ENCODE measurements at regions not wholly inside any gene's neighbourhood (a gene's known extent, or its start where the extent isn't known, plus 50 kb on each side); places are given as distances from the start of the nearest gene placed in this dataset.
"Not testable (repeated sequence)": the region's sequence is repeated elsewhere in the genome, so short reads cannot be mapped to it uniquely, and the experiment has no call there.

DNA sequence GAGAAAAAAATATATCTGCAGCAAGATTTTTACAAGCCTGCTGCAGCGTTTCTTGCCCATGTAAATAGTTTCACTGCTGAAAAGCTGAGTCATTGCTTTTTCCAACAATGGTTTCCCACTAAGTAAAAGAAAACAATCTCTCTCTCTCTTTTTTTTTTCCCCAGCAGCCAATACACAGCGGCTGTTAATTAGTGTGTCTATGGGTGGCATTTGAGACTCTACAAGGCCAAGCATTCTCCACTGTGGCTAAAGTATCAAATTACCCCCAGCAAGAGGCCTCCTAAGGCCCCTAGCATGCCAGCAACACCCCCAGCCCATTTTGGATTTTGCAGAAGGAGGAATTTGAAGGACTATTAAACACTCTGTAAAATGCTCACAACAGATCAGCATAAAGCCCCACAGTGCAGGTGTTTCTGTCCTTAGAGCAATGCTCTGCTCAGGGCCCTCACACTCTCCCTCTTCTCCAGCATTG is 837.4 kb downstream of the TRIML1 start:
- Histone ChIP-seq H3K36me3 (no peaks in the 10 kb centered on the region), H3K27ac (no peak overlapping the region), H3K9me3 (no peaks in the 10 kb centered on the region), H3K4me3 (no peak overlapping the region), H3K27me3 (replicated peaks; ENCODE audit: insufficient read depth) (no peaks in the 10 kb centered on the region), H3K4me1 (ENCODE audit: control insufficient read depth in 1 of 2, low read depth in 2 of 2) (peaks cover 4 to 5% of the 10 kb centered on the region in 2 donors)
- ATAC-seq (ENCODE audit: insufficient number of reproducible peaks, low FRiP score, low read depth) (no peak), DNase-seq (ENCODE audit: low spot score) (no peak)
- TF ChIP-seq, protein P1, sequence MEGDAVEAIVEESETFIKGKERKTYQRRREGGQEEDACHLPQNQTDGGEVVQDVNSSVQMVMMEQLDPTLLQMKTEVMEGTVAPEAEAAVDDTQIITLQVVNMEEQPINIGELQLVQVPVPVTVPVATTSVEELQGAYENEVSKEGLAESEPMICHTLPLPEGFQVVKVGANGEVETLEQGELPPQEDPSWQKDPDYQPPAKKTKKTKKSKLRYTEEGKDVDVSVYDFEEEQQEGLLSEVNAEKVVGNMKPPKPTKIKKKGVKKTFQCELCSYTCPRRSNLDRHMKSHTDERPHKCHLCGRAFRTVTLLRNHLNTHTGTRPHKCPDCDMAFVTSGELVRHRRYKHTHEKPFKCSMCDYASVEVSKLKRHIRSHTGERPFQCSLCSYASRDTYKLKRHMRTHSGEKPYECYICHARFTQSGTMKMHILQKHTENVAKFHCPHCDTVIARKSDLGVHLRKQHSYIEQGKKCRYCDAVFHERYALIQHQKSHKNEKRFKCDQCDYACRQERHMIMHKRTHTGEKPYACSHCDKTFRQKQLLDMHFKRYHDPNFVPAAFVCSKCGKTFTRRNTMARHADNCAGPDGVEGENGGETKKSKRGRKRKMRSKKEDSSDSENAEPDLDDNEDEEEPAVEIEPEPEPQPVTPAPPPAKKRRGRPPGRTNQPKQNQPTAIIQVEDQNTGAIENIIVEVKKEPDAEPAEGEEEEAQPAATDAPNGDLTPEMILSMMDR (IDR thresholded peaks at IDR 0.05), result no peak

DNA sequence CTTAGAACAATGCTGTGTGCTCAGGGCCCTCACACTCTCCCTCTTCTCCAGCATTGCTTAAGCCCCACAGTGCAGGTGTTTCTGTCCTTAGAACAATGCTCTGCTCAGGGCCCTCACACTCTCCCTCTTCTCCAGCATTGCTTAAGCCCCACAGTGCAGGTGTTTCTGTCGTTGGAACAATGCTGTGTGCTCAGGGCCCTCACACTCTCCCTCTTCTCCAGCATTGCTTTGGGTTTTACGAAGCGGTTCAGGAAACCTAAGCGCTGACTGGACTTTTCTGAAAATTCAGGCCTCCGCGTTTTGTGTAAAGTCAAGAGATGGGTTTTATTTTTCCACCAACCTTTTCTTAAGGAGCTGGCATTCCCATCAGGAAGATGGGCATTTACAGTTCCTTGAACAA is 838.0 kb downstream of the TRIML1 start:
- ATAC-seq (ENCODE audit: insufficient number of reproducible peaks, low FRiP score, low read depth), result not testable (repeated sequence)

DNA sequence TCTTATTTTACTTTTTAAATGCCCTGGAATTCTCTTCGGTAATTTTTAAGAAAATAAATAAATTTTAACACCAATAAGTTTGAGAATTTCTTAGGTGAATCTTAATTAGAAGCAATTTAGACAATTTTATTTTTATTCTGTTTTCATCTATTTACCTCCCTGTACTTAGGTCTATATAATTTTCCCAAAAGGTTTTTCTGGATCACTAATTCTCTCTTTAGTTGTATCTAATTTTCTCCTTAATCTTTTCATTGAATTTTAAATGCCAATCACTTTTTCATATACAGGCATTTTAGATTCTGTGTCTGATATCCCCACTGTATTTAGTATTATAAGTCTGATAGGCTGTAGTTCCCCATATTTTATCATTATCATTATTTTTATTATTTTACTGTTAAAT is 845.3 kb downstream of the TRIML1 start:
- H3K27me3 ChIP-seq (replicated peaks; ENCODE audit: insufficient read depth), result no peaks in the 10 kb centered on the region
- ATAC-seq (ENCODE audit: insufficient number of reproducible peaks, low FRiP score, low read depth), result no peak
- no peak overlapping the region for H3K27ac ChIP-seq
- H3K4me1 ChIP-seq (ENCODE audit: control insufficient read depth in 1 of 2, low read depth in 2 of 2), result no peaks in the 10 kb centered on the region
- H3K36me3 ChIP-seq, result no peaks in the 10 kb centered on the region
- no peak for DNase-seq (ENCODE audit: low spot score)
- TF ChIP-seq, protein P1 (IDR thresholded peaks at IDR 0.05), result no peak
- no peaks in the 10 kb centered on the region for H3K9me3 ChIP-seq
- H3K4me3 ChIP-seq, result no peak overlapping the region

More for the DNA sequence above, 838.0 kb downstream of the TRIML1 start:
- not testable (repeated sequence) for H3K4me1 ChIP-seq (ENCODE audit: control insufficient read depth in 1 of 2, low read depth in 2 of 2); H3K27ac ChIP-seq; DNase-seq (ENCODE audit: low spot score); H3K27me3 ChIP-seq (replicated peaks; ENCODE audit: insufficient read depth); H3K36me3 ChIP-seq; H3K4me3 ChIP-seq; H3K9me3 ChIP-seq

- TF ChIP-seq, protein P1 (IDR thresholded peaks at IDR 0.05), result no peak
- no peak for DNase-seq (ENCODE audit: low spot score)
- no peaks in the 10 kb centered on the region for H3K9me3 ChIP-seq
- no peaks in the 10 kb centered on the region for H3K4me1 ChIP-seq (ENCODE audit: control insufficient read depth in 1 of 2, low read depth in 2 of 2)
- no peak overlapping the region for H3K4me3 ChIP-seq
- H3K27me3 ChIP-seq (replicated peaks; ENCODE audit: insufficient read depth), result no peaks in the 10 kb centered on the region
- H3K27ac ChIP-seq, result no peak overlapping the region
- ATAC-seq (ENCODE audit: insufficient number of reproducible peaks, low FRiP score, low read depth), result no peak
- H3K36me3 ChIP-seq, result no peaks in the 10 kb centered on the region
Measured at GRCh38 chr4:188986271-188986689, 847.0 kb downstream of the TRIML1 start.

DNA sequence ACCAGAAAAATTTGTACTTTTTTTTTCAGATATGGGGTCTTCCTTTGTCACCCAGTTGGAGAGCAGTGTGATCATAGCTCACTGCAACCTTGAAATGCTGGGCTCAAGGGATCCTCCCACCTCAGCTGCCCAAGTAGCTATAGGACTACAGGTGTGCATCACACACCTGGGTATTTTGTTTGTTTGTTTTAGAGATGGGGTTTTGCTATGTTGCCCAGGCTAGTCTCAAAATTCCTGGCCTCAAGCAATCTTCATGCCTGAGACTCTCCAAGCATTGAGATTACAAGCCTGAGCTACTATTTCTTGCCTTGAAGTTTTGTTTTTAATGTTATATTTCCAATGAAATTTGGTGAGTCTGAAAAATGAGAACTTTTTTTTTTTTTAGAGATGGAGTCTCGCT is 847.8 kb downstream of the TRIML1 start:
- no peaks in the 10 kb centered on the region for H3K4me1 ChIP-seq (ENCODE audit: control insufficient read depth in 1 of 2, low read depth in 2 of 2)
- TF ChIP-seq, protein P1 (IDR thresholded peaks at IDR 0.05), result no peak
- H3K9me3 ChIP-seq, result no peaks in the 10 kb centered on the region
- H3K36me3 ChIP-seq, result no peaks in the 10 kb centered on the region
- H3K4me3 ChIP-seq, result no peak overlapping the region
- DNase-seq (ENCODE audit: low spot score), result no peak
- H3K27me3 ChIP-seq (replicated peaks; ENCODE audit: insufficient read depth), result no peaks in the 10 kb centered on the region
- no peak overlapping the region for H3K27ac ChIP-seq
- no peak for ATAC-seq (ENCODE audit: insufficient number of reproducible peaks, low FRiP score, low read depth)

GRCh38 chr4:188988131-188988530 is 848.9 kb downstream of the TRIML1 start:
- ATAC-seq (ENCODE audit: insufficient number of reproducible peaks, low FRiP score, low read depth), result no peak
- TF ChIP-seq, protein P1 (IDR thresholded peaks at IDR 0.05), result no peak
- Histone ChIP-seq H3K36me3 (no peaks in the 10 kb centered on the region), H3K9me3 (no peaks in the 10 kb centered on the region), H3K4me1 (ENCODE audit: control insufficient read depth in 1 of 2, low read depth in 2 of 2) (no peaks in the 10 kb centered on the region), H3K4me3 (no peak overlapping the region), H3K27ac (no peak overlapping the region), H3K27me3 (replicated peaks; ENCODE audit: insufficient read depth) (no peaks in the 10 kb centered on the region)
- no peak for DNase-seq (ENCODE audit: low spot score)
